Activated naive CD8-positive, alpha-beta T cell treated with anti-CD3 and anti-CD28 coated beads for 36 hours (primary cell): ENCODE measurements at regions not wholly inside any gene's neighbourhood (a gene's known extent, or its start where the extent isn't known, plus 50 kb on each side); places are given as distances from the start of the nearest gene placed in this dataset.

ENCODE experiments used
- DNase-seq: peaks from one replicate; pipeline ENCODE4 v3.0.0; 2021
- H3K27ac Mint-ChIP-seq: one replicate; pipeline ENCODE4 v1.8.0; 2022; ENCODE audit warnings: mild to moderate bottlenecking, moderate library complexity, mixed read lengths
- H3K27me3 Mint-ChIP-seq: one replicate; pipeline ENCODE4 v1.8.0; 2022; ENCODE audit warnings: mild to moderate bottlenecking, mixed read lengths
- H3K36me3 Mint-ChIP-seq: one replicate; pipeline ENCODE4 v1.8.0; 2021; ENCODE audit warnings: mild to moderate bottlenecking, mixed read lengths
- H3K4me1 Mint-ChIP-seq: one replicate; pipeline ENCODE4 v1.8.0; 2021; ENCODE audit warnings: mixed read lengths
- H3K4me3 Mint-ChIP-seq: one replicate; pipeline ENCODE4 v1.8.0; 2022; ENCODE audit warnings: mild to moderate bottlenecking, moderate library complexity, mixed read lengths
- H3K9me3 Mint-ChIP-seq: one replicate; pipeline ENCODE4 v1.8.0; 2022; ENCODE audit warnings: mixed read lengths

DNA sequence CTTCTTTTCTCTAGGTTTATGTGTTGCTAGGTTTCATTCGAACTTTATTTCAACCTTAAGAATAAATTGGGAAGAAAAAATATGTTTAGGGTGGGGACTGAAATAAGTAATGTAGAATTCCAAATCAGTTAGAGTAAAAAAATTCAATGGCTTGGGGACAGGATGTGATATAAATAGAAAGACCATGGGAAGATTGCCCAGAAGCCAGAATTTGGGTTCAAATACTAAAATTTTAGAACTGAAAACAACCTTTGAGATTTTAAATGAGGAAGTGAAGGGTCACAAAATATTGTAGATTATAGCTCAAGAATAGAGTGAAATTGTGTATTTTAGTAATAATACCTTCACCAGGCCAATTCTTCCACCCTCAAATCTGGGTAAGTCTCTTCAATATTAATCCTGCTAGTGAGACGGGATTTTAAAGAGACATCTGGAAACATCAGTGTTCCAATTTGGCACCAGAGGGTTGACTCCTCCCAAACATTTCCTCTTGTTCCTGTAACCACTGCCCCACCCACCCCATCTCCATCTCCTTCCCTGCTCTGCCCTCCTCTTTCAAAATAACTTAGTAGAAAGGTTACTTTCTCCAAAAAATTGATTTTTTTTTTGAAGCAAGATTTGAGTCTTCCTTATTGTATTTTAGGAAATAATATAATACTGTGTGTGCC lies 51.3 kb upstream of the FAM3C start:
- H3K4me3 Mint-ChIP-seq, result no peak overlapping the region
- peaks cover 3% of the 10 kb centered on the region for H3K4me1 Mint-ChIP-seq
- no peak for DNase-seq
- no peak overlapping the region for H3K27ac Mint-ChIP-seq
- H3K36me3 Mint-ChIP-seq, result no peaks in the 10 kb centered on the region
- H3K27me3 Mint-ChIP-seq, result no peaks in the 10 kb centered on the region
- no peaks in the 10 kb centered on the region for H3K9me3 Mint-ChIP-seq

DNA sequence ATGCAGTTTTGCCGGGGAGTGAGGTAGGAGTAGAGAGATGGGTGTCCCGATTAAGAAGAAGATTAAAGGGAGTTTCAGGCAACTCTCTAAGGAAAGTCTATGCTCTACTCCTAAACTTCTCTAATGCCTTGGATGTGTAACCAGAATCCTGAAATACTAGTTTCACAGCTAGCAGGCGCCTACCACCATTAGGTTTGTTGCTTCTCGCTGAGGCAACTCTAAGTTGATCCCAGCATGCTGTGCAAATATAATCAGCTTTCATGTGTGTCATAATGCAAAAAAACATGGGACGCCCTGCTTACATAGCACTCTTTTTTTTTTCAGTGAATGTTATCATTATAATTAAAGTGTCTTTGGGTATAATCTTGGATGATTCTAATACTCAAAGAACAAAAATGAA lies 50.4 kb upstream of the FAM3C start:
- Mint-ChIP-seq H3K9me3 (no peaks in the 10 kb centered on the region), H3K4me1 (peaks cover 5% of the 10 kb centered on the region), H3K36me3 (no peaks in the 10 kb centered on the region), H3K27me3 (no peaks in the 10 kb centered on the region), H3K4me3 (no peak overlapping the region), H3K27ac (no peak overlapping the region)
- DNase-seq, result no peak
